Keratinocyte (primary cell): ENCODE measurements at regions not wholly inside any gene's neighbourhood (a gene's known extent, or its start where the extent isn't known, plus 50 kb on each side); places are given as distances from the start of the nearest gene placed in this dataset.

Experiments used
- DNase-seq: peaks from one replicate; pipeline ENCODE4 v3.0.0-alpha.2; 2011; ENCODE audit warnings: low read depth, missing footprints, low spot score
- FAIRE-seq: peaks from 2 replicates; lab custom pipeline; 2011; peaks lifted over from hg19 to GRCh38; lab: Jason Lieb, UNC
- H2AFZ ChIP-seq: 2 replicates; pipeline ENCODE4 v1.6.0; 2012; ENCODE audit warnings: low read length, control low read depth, inconsistent platforms; ENCODE audit not compliant: control insufficient read depth
- H3K27ac ChIP-seq: 2 replicates; pipeline ENCODE4 v1.5.1; 2011; ENCODE audit warnings: low read length; ENCODE audit not compliant: control insufficient read depth, insufficient read depth
- H3K27me3 ChIP-seq: 3 replicates; pipeline ENCODE4 v1.6.0; 2011; ENCODE audit warnings: low read length; ENCODE audit not compliant: control insufficient read depth, insufficient read depth; ENCODE audit errors: extremely low read depth
- H3K36me3 ChIP-seq, 2 experiments: 2 replicates in 1 of 2; 3 replicates in 1 of 2; pipeline ENCODE4 v1.5.1; 2011; ENCODE audit warnings: low read length in 2 of 2, mild to moderate bottlenecking in 1 of 2; ENCODE audit not compliant: control insufficient read depth in 2 of 2, insufficient read depth in 2 of 2; ENCODE audit errors: extremely low read depth in 1 of 2
- H3K4me1 ChIP-seq: 3 replicates; pipeline ENCODE4 v1.5.1; 2011; ENCODE audit warnings: low read length; ENCODE audit not compliant: control insufficient read depth, insufficient read depth; ENCODE audit errors: extremely low read depth
- H3K4me2 ChIP-seq: 3 replicates; pipeline ENCODE4 v1.6.0; 2011; ENCODE audit warnings: low read depth, low read length; ENCODE audit not compliant: control insufficient read depth, insufficient read depth; ENCODE audit errors: extremely low read depth
- H3K4me3 ChIP-seq, 3 experiments: fragments of 200-600 bp in 1 of 3; sonication (generic) in 1 of 3; 2 replicates in 2 of 3; 3 replicates in 1 of 3; pipeline ENCODE4 v1.5.1; 2011 to 2016; ENCODE audit warnings: low read length in 3 of 3, mild to moderate bottlenecking in 3 of 3, control low read depth in 2 of 3, inconsistent platforms in 1 of 3, low read depth in 1 of 3, mixed read lengths in 1 of 3, mixed run types in 1 of 3, moderate library complexity in 1 of 3; ENCODE audit not compliant: control insufficient read depth in 2 of 3, insufficient read depth in 2 of 3; ENCODE audit errors: extremely low read depth in 1 of 3
- H3K79me2 ChIP-seq: 2 replicates; pipeline ENCODE4 v1.6.0; 2012; ENCODE audit warnings: low read length; ENCODE audit not compliant: control insufficient read depth, insufficient read depth
- H3K9ac ChIP-seq: 3 replicates; pipeline ENCODE4 v1.6.0; 2011; ENCODE audit warnings: low read length; ENCODE audit not compliant: control insufficient read depth, insufficient read depth; ENCODE audit errors: extremely low read depth
- H3K9me1 ChIP-seq: 3 replicates; pipeline ENCODE4 v1.6.0; 2011; ENCODE audit warnings: low read length; ENCODE audit not compliant: control insufficient read depth, insufficient read depth; ENCODE audit errors: extremely low read depth
- H3K9me3 ChIP-seq: 2 replicates; pipeline ENCODE4 v1.5.1; 2012; ENCODE audit warnings: low read depth, low read length; ENCODE audit not compliant: control insufficient read depth
- H4K20me1 ChIP-seq: 3 replicates; pipeline ENCODE4 v1.6.0; 2011; ENCODE audit warnings: low read length; ENCODE audit not compliant: control insufficient read depth, insufficient read depth; ENCODE audit errors: extremely low read depth
- EZH2 ChIP-seq: IDR thresholded peaks from one replicate; pipeline ENCODE4 v1.6.1; 2012; ENCODE audit warnings: inconsistent platforms, mild to moderate bottlenecking, low read length, moderate library complexity
- dilution Hi-C: fragments of 300-500 bp; cut with MboI; formaldehyde crosslinking; loops from one replicate; pipeline ENCODE4 v1.7.0; 2020; ENCODE audit warnings: low sequenced_read_pairs; ENCODE audit not compliant: extremely low pct_ligation_motif_present
- TF ChIP-seq, protein P1 (sequence below), 3 experiments: IDR thresholded peaks in 1 of 3; conservative IDR thresholded peaks in 1 of 3; optimal IDR thresholded peaks in 1 of 3; 2 replicates in 2 of 3; 3 replicates in 1 of 3; pipeline versions ENCODE3 to v1.5.1; 2011; ENCODE audit warnings: low read length in 3 of 3, mild to moderate bottlenecking in 3 of 3, moderate library complexity in 2 of 3, control low read depth in 1 of 3, inconsistent platforms in 1 of 3; ENCODE audit not compliant: insufficient read depth in 2 of 3; ENCODE audit errors: extremely low read depth in 1 of 3

DNA sequence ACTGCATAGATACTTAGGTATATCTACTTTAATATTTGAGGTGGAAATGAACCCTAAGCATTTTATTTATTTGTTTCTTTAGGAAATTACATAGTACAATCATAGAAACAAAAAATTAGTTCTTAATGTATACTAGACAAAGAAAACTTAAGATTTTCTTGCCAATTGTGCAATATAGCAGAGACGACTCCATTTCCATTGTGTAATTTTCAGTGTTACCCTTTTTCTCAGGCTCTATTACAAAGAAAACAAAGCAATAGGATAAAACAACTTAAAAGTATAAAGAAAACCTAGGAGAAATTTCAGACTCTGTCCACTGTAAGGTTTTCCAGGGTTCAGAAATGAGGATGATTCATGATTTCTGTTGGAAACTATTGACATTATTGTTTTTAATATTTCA is 89.0 kb upstream of the SERTAD2 start:
- Histone ChIP-seq H3K36me3 (no peaks in the 10 kb centered on the region), H3K4me2 (no peak overlapping the region), H3K9me1 (no peaks in the 10 kb centered on the region), H3K27me3 (no peaks in the 10 kb centered on the region), H4K20me1 (no peaks in the 10 kb centered on the region), H3K4me3 (no peak overlapping the region), H3K9me3 (no peaks in the 10 kb centered on the region), H3K9ac (no peak overlapping the region), H3K79me2 (peaks cover 2% of the 10 kb centered on the region), H2AFZ (no peak overlapping the region), H3K27ac (no peak overlapping the region), H3K4me1 (no peaks in the 10 kb centered on the region)
- TF ChIP-seq, protein P1, sequence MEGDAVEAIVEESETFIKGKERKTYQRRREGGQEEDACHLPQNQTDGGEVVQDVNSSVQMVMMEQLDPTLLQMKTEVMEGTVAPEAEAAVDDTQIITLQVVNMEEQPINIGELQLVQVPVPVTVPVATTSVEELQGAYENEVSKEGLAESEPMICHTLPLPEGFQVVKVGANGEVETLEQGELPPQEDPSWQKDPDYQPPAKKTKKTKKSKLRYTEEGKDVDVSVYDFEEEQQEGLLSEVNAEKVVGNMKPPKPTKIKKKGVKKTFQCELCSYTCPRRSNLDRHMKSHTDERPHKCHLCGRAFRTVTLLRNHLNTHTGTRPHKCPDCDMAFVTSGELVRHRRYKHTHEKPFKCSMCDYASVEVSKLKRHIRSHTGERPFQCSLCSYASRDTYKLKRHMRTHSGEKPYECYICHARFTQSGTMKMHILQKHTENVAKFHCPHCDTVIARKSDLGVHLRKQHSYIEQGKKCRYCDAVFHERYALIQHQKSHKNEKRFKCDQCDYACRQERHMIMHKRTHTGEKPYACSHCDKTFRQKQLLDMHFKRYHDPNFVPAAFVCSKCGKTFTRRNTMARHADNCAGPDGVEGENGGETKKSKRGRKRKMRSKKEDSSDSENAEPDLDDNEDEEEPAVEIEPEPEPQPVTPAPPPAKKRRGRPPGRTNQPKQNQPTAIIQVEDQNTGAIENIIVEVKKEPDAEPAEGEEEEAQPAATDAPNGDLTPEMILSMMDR (optimal IDR thresholded peaks at IDR 0.05 in 1 of 3, IDR thresholded peaks at IDR 0.05 in 1 of 3, conservative IDR thresholded peaks at IDR 0.05 in 1 of 3; ENCODE audit: extremely low read depth in 1 of 3, insufficient read depth in 2 of 3, low read length in 3 of 3), result no peak
- no peak for TF ChIP-seq EZH2
- FAIRE-seq (no peak), DNase-seq (no peak)
- dilution Hi-C loops, result no loop called here

DNA sequence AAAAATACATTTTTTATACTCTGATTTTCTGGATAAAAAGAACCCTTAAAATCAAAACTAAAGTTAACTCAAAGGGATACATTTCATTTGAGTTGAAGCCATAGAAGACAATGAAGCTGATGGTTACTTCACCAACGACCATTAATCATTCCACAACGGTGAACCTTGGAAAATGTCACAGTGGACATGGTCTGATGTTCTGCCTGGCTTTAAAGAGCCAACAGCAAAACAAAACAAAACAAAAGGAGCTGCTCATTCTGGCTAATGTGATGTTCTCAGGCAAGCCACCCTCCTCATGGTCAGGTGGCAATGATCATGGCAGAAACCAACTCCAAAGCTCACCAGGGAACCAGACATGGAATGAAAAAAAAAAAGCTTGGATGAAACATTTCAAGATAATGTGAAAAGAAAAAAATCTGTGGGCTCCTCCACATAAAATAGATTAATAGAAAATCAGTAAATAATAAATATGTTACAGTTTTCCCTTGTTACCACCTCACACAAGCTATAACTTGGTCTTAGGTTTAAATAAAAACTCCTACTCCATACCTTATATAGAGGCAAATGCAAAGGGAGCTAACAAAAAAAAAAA is 90.1 kb upstream of the SERTAD2 start:
- Histone ChIP-seq H3K9ac (no peak overlapping the region), H3K4me3 (no peak overlapping the region), H3K27me3 (no peaks in the 10 kb centered on the region), H3K9me3 (no peaks in the 10 kb centered on the region), H3K4me2 (no peak overlapping the region), H3K9me1 (no peaks in the 10 kb centered on the region), H3K4me1 (peaks cover 3% of the 10 kb centered on the region), H3K79me2 (peaks cover 2% of the 10 kb centered on the region), H3K27ac (no peak overlapping the region), H2AFZ (no peak overlapping the region), H4K20me1 (no peaks in the 10 kb centered on the region), H3K36me3 (no peaks in the 10 kb centered on the region)
- FAIRE-seq (no peak), DNase-seq (no peak)
- TF ChIP-seq EZH2, result no peak
- TF ChIP-seq, protein P1 (optimal IDR thresholded peaks at IDR 0.05 in 1 of 3, IDR thresholded peaks at IDR 0.05 in 1 of 3, conservative IDR thresholded peaks at IDR 0.05 in 1 of 3; ENCODE audit: extremely low read depth in 1 of 3, insufficient read depth in 2 of 3, low read length in 3 of 3), result no peak
- dilution Hi-C loops, result no loop called here
